T1000 (cell line): ENCODE measurements at regions not wholly inside any gene's neighbourhood (a gene's known extent, or its start where the extent isn't known, plus 50 kb on each side); places are given as distances from the start of the nearest gene placed in this dataset.

Experiments used
- DNase-seq: peaks from one replicate; lab custom pipeline; 2025; ENCODE audit warnings: mixed read lengths; lab: John Stamatoyannopoulos, UW

GRCh38 chr6:22621701-22622100, 52.3 kb downstream of the HDGFL1 start:
- DNase-seq, result no peak

DNA sequence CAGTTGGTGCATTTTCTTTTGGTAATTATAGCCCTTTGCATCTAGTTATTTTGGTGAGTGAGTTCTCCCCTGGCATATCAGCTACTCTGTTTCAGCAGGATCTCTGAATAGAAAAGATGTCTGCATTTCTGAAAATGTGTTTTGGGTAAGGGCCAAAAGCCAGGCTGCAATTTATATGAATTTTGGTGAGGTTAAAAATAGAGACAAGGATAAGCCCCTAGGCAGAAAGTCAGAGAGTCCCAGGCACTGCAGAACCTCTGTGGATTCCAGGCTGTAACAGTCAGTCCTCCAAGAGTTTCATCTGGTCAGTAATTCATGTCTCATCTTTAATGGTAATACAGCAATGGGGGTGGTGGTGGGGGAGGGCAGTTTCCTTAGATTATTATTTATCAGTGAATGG, 53.0 kb downstream of the HDGFL1 start:
- DNase-seq, result no peak

DNA sequence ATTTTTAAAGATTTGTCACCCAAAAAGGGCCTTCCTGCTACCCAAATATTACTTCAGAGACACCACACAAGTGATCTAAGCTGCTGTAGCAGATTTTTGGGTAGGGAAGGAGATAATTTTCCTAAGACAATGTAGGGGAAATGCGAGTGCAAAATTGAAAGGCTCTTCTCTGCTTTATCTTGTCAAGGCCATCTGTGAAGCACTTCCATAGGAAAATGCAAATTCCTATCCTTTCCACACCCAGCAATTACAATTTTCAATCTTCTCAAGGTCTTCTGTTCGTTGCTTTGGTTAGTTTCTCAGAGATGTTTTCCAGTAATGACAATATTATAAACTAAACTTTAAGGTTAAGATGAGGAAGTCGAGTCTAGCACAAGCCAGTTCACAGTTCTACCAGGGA, 53.4 kb downstream of the HDGFL1 start:
- DNase-seq, result no peak

DNA sequence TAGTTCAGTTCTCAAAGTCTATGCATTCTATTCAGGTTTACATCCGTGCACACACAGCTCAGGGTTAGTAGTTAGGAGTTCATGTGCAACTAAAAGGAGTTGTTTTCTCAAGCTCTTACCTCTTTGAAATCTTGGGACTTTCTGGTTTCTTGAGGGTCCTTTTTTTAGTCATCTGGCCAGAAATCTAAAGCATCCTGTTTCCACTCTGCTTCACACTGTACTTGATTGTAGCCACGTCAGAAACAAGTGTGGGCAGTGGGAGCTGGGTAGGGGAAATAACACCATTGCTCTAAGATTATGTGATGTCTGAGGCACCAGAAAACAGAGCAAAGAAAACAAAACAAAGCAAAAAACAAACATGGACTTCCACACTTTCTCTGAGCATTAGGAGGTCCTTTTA, 58.3 kb downstream of the HDGFL1 start:
- no peak for DNase-seq

DNA sequence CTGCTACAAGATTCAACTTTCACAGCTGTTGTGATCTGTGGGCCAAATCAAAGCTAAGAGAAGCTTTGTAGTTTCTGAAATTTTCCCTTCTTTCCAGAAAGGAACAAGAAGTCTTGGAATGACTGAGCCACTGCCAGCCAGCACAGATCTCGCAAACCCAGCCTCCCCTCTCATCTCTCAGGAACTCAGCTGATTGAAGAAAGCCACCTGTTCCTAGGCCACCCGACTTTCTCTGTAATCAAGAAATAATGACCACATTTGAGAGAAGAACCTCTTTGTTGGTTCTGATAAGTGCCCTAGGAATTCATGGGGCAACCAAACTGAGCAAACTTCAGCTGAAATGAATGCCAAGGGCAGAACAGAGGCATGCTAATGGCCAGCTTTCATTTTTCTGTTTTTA, 61.7 kb downstream of the HDGFL1 start:
- DNase-seq, result no peak

DNA sequence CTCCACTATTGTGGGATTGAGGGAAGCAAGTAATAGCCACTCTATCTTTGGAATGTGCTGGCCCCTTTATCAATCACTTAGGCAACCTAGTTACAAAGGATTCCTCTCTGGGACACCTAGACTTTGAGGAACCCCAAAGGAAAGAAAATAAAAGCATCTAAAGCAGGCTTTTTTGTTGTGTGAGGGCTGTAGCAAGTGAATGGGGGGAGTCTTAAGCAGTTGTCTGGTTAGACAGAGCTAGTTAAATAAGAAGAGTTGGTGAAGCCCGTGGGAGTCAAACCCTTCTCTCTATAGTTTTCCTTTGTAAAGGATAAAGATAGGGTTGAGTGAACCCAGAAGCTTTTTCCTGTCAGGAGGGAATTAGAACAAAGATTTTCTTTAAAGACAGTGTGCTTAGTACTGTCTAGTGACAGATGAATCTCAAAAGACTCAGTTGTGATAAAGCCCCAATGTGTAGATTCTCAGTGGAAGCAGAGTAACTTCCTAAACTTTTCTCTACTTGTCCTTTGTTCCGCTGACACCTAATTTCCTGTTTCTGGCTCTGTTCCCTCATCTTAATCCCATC, 63.3 kb downstream of the HDGFL1 start:
- DNase-seq, result no peak

DNA sequence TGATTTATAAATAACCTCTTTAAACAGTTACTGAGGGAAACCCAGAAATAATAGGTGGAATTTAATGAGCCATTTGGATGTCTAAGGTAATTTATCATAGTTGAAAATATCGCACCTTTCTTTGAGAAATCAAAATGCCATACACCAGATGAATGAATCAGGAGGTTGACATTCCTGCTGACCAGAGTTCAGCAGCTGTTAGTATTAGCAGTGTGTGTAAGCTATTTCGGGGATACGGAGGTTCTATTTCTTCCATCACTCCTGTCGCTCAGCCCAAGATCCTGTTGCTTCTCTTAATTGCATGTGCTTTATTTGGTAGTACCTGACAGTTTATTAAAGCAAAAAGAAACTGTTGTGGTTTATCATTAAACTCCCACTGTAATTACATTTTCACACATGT, 67.1 kb downstream of the HDGFL1 start:
- DNase-seq, result no peak

DNA sequence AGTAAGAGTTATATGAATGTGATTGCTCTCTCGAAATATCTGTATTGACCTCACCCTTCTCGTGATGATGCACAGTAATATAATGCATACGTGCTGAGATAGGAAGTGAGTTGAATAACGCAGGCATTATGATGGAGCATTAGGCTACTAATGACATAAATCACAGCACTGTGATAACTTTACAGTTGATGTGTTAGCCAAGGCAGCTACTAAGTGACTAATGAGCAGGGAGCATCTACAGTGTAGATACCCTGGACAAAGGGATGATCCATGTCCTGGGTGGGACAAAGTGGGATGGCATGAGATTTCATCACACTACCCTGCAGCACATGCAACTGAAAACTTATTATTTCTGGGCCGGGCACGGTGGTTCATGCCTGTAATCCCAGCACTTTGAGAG, 68.4 kb downstream of the HDGFL1 start:
- no peak for DNase-seq

DNA sequence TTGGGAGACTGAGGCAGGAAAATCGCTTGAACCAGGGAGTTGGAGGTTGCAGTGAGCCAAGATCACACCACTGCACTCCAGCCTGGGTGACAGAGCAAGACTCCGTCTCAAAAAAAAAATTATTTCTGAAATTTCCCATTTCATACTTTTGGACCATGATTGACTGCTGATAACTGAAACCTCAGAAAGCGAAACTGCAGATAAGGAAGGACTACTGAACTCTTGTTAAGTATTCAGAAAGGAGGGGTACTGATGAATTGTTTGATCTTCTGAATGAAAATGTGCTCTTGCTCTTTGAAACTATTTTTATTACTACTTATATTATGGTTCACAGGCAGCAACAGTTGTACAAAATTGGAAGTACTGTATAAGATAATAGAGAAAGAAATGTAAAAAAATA, 69.0 kb downstream of the HDGFL1 start:
- DNase-seq, result no peak

DNA sequence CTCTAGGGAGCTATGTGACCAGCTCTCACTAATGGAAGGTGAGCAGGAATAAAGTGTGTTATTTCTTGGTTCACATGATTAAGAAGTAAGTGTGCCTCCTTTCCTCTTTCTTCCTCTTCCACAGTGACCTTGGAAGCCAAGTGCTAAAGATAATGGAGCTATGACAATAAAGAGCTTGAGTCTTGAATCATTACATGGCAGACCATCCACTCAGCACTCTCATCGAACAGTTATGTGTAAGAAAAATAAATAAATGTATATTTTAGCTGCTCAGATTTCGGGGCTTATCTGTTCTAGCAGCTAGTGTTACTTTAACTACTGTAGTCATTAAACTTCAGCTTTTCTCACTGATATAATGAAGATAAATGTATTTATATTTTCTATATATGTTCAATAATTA, 72.9 kb downstream of the HDGFL1 start:
- DNase-seq, result no peak

DNA sequence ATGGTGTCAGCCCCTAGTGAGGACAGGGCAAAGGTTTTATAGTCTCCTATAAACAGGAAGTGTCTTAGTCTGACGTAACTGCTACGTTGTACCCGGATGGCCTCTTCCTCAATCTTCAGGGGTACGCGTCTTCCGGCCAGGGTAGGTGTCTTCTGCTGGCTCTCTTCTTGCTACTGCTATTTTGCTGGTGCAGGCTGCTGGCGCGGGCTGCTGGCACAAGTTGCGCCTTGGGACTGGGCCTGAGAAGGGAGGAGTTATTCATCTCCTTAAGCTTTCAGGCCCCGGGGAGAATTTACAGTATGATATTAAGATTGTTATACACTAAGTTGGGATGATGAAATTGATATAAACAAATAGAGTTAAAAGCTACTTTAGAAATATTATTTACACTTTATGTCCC, 74.4 kb downstream of the HDGFL1 start:
- no peak for DNase-seq

GRCh38 chr6:22647719-22648118, 78.4 kb downstream of the HDGFL1 start:
- no peak for DNase-seq

- DNase-seq, result no peak
These were observed 82.4 kb downstream of the HDGFL1 start for GRCh38 chr6:22651731-22652130.

DNA sequence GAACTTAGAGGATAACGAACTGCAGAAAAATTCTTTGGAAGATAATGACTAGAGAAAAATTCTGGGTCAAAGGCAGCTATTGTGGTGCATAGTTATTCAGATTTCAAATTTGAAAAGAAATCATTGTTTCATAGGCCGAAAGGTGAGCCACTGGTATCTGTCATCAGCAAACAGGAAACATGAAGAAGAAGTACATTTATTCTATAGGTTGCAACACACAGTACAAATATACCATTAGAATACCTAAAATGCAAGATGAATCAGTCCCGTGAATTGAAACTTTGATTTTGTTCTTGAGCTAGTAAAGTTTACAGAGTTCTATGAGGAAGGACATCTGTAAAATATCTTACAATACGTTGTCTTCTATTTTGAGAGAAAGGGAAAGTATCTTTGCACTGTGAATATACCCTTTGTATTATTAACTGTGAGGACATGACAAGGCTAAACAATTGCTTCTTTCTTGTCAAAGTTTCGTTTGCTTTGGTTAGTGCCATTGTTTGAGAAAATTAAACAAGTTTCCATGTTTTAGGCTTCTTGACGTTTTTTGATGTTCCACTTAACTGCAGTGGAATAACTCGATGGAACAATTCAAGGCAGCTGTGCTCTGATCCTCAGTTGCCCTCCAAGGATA, 84.7 kb downstream of the HDGFL1 start:
- no peak for DNase-seq

GRCh38 chr6:22656706-22657351, 87.5 kb downstream of the HDGFL1 start:
- no peak for DNase-seq

DNA sequence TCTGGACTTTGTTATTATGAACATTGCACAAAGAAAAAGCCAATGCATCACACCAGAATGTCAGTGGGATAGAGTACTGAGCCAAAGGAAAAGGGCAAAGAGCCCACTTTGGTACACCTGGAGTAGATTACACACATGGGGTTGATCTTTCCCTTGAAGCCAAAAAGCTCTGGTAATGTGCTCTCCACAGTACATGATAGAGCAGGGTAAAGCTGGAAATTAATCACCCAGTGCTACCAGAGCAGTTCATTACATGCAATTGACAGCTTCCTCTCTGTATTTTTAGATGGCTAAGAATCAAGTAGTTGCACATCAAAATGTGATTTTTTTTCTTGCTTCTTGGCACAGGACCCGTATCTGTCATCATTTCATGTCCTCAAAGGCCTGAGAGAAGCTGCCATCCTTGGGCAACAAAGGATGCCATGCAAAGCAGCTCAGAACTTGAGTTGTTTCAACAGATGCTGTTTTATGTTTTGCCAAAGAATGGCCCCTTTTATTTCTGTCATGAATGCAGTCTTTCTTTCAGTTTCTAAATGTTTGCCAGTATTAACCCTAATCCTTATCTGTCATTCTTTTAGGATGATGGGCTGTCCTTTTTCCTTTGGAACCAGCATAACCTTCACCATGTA, 88.1 kb downstream of the HDGFL1 start:
- no peak for DNase-seq

- no peak for DNase-seq
These were observed 88.8 kb downstream of the HDGFL1 start for GRCh38 chr6:22658183-22658582.

GRCh38 chr6:22658934-22659333, 89.6 kb downstream of the HDGFL1 start:
- no peak for DNase-seq

- no peak for DNase-seq
These were observed 95.6 kb downstream of the HDGFL1 start for GRCh38 chr6:22664968-22665367.

DNA sequence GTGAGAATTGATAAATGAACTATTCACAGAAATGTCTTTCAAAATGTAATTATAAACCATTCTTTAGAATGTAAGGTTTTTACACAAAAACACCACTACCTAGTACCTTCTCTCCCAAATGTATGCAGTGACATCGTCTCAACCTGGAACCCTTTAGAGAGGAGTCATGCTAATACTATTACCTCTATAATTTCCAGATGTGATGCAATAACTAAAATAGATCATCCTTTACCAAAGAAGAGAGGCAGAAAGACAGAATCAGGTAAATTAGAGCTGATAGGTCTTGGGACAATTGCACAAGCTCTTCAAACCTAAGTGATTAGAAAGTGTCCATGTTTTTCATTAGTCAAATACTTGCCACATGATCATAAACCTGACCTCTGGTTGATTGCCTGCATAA, 96.7 kb downstream of the HDGFL1 start:
- no peak for DNase-seq

DNA sequence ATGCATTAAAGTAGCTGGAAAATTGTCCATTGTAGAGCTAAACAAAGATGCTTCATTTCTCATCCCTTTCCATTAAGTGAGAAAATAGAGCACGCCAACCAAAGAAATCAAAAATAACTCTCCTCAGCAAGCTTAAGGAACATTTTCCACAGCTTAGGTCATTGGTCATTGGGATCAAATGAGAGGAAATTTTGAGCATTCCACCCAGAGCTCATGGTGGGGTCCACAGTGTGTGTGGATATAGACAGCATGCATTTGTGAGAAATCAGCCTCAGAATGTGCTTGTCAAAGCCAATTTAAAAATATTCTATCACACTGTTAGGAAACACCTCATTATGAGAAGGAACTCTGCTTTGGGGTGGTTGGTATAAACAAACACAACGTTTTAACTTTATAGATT, 97.2 kb downstream of the HDGFL1 start:
- DNase-seq, result no peak

DNA sequence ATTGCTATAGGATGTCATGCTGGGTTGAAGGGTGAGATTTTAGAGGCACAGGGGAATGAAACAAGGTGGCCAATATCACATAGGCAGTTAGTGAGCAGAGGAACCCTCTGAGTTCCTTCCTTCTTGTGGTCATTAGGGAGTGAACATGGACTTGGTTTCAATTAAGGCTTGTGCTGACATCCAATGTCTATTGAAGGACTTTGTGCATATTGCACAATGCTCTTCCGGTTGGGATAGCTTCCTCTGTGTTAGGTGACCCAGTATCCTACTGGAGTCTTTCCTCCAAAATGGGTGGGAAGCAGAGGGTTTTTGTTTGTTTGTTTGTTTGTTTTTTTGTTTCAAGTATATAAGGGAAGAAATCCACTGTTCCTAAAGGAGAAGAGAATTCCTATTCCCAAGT, 98.5 kb downstream of the HDGFL1 start:
- no peak for DNase-seq

- DNase-seq, result no peak
These were observed 98.9 kb downstream of the HDGFL1 start for GRCh38 chr6:22668307-22668706.
